ENCODE measurements at regions not wholly inside any gene's neighbourhood (a gene's known extent, or its start where the extent isn't known, plus 50 kb on each side); places are given as distances from the start of the nearest gene placed in this dataset.

GRCh38 chr13:86813198-86813597, 858.0 kb upstream of the SLITRK5 start:
- TF ChIP-seq, protein P1, sequence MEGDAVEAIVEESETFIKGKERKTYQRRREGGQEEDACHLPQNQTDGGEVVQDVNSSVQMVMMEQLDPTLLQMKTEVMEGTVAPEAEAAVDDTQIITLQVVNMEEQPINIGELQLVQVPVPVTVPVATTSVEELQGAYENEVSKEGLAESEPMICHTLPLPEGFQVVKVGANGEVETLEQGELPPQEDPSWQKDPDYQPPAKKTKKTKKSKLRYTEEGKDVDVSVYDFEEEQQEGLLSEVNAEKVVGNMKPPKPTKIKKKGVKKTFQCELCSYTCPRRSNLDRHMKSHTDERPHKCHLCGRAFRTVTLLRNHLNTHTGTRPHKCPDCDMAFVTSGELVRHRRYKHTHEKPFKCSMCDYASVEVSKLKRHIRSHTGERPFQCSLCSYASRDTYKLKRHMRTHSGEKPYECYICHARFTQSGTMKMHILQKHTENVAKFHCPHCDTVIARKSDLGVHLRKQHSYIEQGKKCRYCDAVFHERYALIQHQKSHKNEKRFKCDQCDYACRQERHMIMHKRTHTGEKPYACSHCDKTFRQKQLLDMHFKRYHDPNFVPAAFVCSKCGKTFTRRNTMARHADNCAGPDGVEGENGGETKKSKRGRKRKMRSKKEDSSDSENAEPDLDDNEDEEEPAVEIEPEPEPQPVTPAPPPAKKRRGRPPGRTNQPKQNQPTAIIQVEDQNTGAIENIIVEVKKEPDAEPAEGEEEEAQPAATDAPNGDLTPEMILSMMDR (IDR thresholded peaks at IDR 0.05) = no peak
- TF ChIP-seq POLR2A (IDR thresholded peaks at IDR 0.05) = no peak
